ENCODE measurements at regions not wholly inside any gene's neighbourhood (a gene's known extent, or its start where the extent isn't known, plus 50 kb on each side); places are given as distances from the start of the nearest gene placed in this dataset.

- TF ChIP-seq CTCF (IDR thresholded peaks at IDR 0.05; ENCODE audit: low read depth, low read length): no peak
- H3K9me3 ChIP-seq (ENCODE audit: low read depth): no peaks in the 10 kb centered on the region
- no peaks in the 10 kb centered on the region for H3K4me1 ChIP-seq (ENCODE audit: low read depth)
- no peaks in the 10 kb centered on the region for H3K36me3 ChIP-seq
- DNase-seq (ENCODE audit: low read depth in 1 of 2, low spot score in 1 of 2): no peak
- H3K27me3 ChIP-seq: no peaks in the 10 kb centered on the region
- no peak overlapping the region for H3K4me3 ChIP-seq
- no peak overlapping the region for H3K27ac ChIP-seq
Measured at GRCh38 chr2:57892920-57893319, 153.7 kb upstream of the VRK2 start.

GRCh38 chr2:57893347-57893746, 153.3 kb upstream of the VRK2 start:
- DNase-seq (ENCODE audit: low read depth in 1 of 2, low spot score in 1 of 2): no peak
- no peaks in the 10 kb centered on the region for H3K4me1 ChIP-seq (ENCODE audit: low read depth)
- no peak overlapping the region for H3K4me3 ChIP-seq
- H3K9me3 ChIP-seq (ENCODE audit: low read depth): no peaks in the 10 kb centered on the region
- TF ChIP-seq CTCF (IDR thresholded peaks at IDR 0.05; ENCODE audit: low read depth, low read length): no peak
- H3K36me3 ChIP-seq: no peaks in the 10 kb centered on the region
- no peaks in the 10 kb centered on the region for H3K27me3 ChIP-seq
- H3K27ac ChIP-seq: no peak overlapping the region

GRCh38 chr2:57893786-57894185, 152.8 kb upstream of the VRK2 start:
- TF ChIP-seq CTCF (IDR thresholded peaks at IDR 0.05; ENCODE audit: low read depth, low read length): no peak
- H3K4me1 ChIP-seq (ENCODE audit: low read depth): no peaks in the 10 kb centered on the region
- no peaks in the 10 kb centered on the region for H3K9me3 ChIP-seq (ENCODE audit: low read depth)
- H3K27ac ChIP-seq: no peak overlapping the region
- no peak for DNase-seq (ENCODE audit: low read depth in 1 of 2, low spot score in 1 of 2)
- H3K27me3 ChIP-seq: no peaks in the 10 kb centered on the region
- H3K36me3 ChIP-seq: no peaks in the 10 kb centered on the region
- no peak overlapping the region for H3K4me3 ChIP-seq

GRCh38 chr2:57894381-57894780, 152.2 kb upstream of the VRK2 start:
- Histone ChIP-seq H3K27me3 (no peaks in the 10 kb centered on the region), H3K4me3 (no peak overlapping the region), H3K4me1 (ENCODE audit: low read depth) (no peaks in the 10 kb centered on the region), H3K36me3 (no peaks in the 10 kb centered on the region), H3K27ac (no peak overlapping the region), H3K9me3 (ENCODE audit: low read depth) (no peaks in the 10 kb centered on the region)
- DNase-seq (ENCODE audit: low read depth in 1 of 2, low spot score in 1 of 2): no peak
- TF ChIP-seq CTCF (IDR thresholded peaks at IDR 0.05; ENCODE audit: low read depth, low read length): no peak

- no peak overlapping the region for H3K27ac ChIP-seq
- no peak overlapping the region for H3K4me3 ChIP-seq
- DNase-seq (ENCODE audit: low read depth in 1 of 2, low spot score in 1 of 2): no peak
- no peaks in the 10 kb centered on the region for H3K4me1 ChIP-seq (ENCODE audit: low read depth)
- H3K9me3 ChIP-seq (ENCODE audit: low read depth): no peaks in the 10 kb centered on the region
- no peaks in the 10 kb centered on the region for H3K36me3 ChIP-seq
- no peaks in the 10 kb centered on the region for H3K27me3 ChIP-seq
- no peak for TF ChIP-seq CTCF (IDR thresholded peaks at IDR 0.05; ENCODE audit: low read depth, low read length)
Measured at GRCh38 chr2:57897920-57898319, 148.7 kb upstream of the VRK2 start.

- H3K4me3 ChIP-seq: no peak overlapping the region
- no peaks in the 10 kb centered on the region for H3K4me1 ChIP-seq (ENCODE audit: low read depth)
- H3K27ac ChIP-seq: no peak overlapping the region
- TF ChIP-seq CTCF (IDR thresholded peaks at IDR 0.05; ENCODE audit: low read depth, low read length): no peak
- H3K27me3 ChIP-seq: no peaks in the 10 kb centered on the region
- no peaks in the 10 kb centered on the region for H3K9me3 ChIP-seq (ENCODE audit: low read depth)
- no peaks in the 10 kb centered on the region for H3K36me3 ChIP-seq
- no peak for DNase-seq (ENCODE audit: low read depth in 1 of 2, low spot score in 1 of 2)
Measured at GRCh38 chr2:57899898-57900297, 146.7 kb upstream of the VRK2 start.

All from cardiac muscle cell (in vitro differentiated cells and primary cell).